ENCODE measurements at regions not wholly inside any gene's neighbourhood (a gene's known extent, or its start where the extent isn't known, plus 50 kb on each side); places are given as distances from the start of the nearest gene placed in this dataset.

GRCh38 chr17:51540151-51540550, 279.8 kb downstream of the UTP18 start:
- TF ChIP-seq CTCF (IDR thresholded peaks at IDR 0.05) = no peak
- Histone ChIP-seq H3K4me1 (ENCODE audit: control insufficient read depth in 1 of 2, insufficient read depth in 1 of 2, low read depth in 1 of 2, low read length in 1 of 2) (no peaks in the 10 kb centered on the region), H3K9me3 (no peaks in the 10 kb centered on the region), H3K27ac (no peak overlapping the region), H3K4me3 (ENCODE audit: low read depth in 1 of 2, low read length in 1 of 2) (no peak overlapping the region), H3K27me3 (no peaks in the 10 kb centered on the region), H3K36me3 (no peaks in the 10 kb centered on the region)

GRCh38 chr17:51541215-51541614, 280.9 kb downstream of the UTP18 start:
- no peaks in the 10 kb centered on the region for H3K27me3 ChIP-seq
- TF ChIP-seq CTCF (IDR thresholded peaks at IDR 0.05) = no peak
- H3K4me3 ChIP-seq (ENCODE audit: low read depth in 1 of 2, low read length in 1 of 2) = no peak overlapping the region
- no peak overlapping the region for H3K27ac ChIP-seq
- H3K36me3 ChIP-seq = no peaks in the 10 kb centered on the region
- no peaks in the 10 kb centered on the region for H3K9me3 ChIP-seq
- H3K4me1 ChIP-seq (ENCODE audit: control insufficient read depth in 1 of 2, insufficient read depth in 1 of 2, low read depth in 1 of 2, low read length in 1 of 2) = no peaks in the 10 kb centered on the region

- Histone ChIP-seq H3K4me1 (ENCODE audit: control insufficient read depth in 1 of 2, insufficient read depth in 1 of 2, low read depth in 1 of 2, low read length in 1 of 2) (no peaks in the 10 kb centered on the region), H3K9me3 (no peaks in the 10 kb centered on the region), H3K36me3 (no peaks in the 10 kb centered on the region), H3K27me3 (no peaks in the 10 kb centered on the region), H3K27ac (no peak overlapping the region), H3K4me3 (ENCODE audit: low read depth in 1 of 2, low read length in 1 of 2) (no peak overlapping the region)
- no peak for TF ChIP-seq CTCF (IDR thresholded peaks at IDR 0.05)
These were observed 285.8 kb downstream of the UTP18 start for GRCh38 chr17:51546114-51546513.

- Histone ChIP-seq H3K36me3 (no peaks in the 10 kb centered on the region), H3K27ac (no peak overlapping the region), H3K4me3 (ENCODE audit: low read depth in 1 of 2, low read length in 1 of 2) (no peak overlapping the region), H3K9me3 (no peaks in the 10 kb centered on the region), H3K27me3 (no peaks in the 10 kb centered on the region), H3K4me1 (ENCODE audit: control insufficient read depth in 1 of 2, insufficient read depth in 1 of 2, low read depth in 1 of 2, low read length in 1 of 2) (no peaks in the 10 kb centered on the region)
- TF ChIP-seq CTCF (IDR thresholded peaks at IDR 0.05) = no peak
These were observed 287.8 kb downstream of the UTP18 start for GRCh38 chr17:51548125-51548524.

- Histone ChIP-seq H3K27ac (no peak overlapping the region), H3K36me3 (no peaks in the 10 kb centered on the region), H3K4me1 (ENCODE audit: control insufficient read depth in 1 of 2, insufficient read depth in 1 of 2, low read depth in 1 of 2, low read length in 1 of 2) (no peaks in the 10 kb centered on the region), H3K27me3 (no peaks in the 10 kb centered on the region), H3K4me3 (ENCODE audit: low read depth in 1 of 2, low read length in 1 of 2) (no peak overlapping the region), H3K9me3 (no peaks in the 10 kb centered on the region)
- no peak for TF ChIP-seq CTCF (IDR thresholded peaks at IDR 0.05)
These were observed 294.8 kb downstream of the UTP18 start for GRCh38 chr17:51555153-51555552.

- peaks cover 7% of the 10 kb centered on the region for H3K27me3 ChIP-seq
- H3K9me3 ChIP-seq = no peaks in the 10 kb centered on the region
- no peak for TF ChIP-seq CTCF (IDR thresholded peaks at IDR 0.05)
- H3K4me3 ChIP-seq (ENCODE audit: low read depth in 1 of 2, low read length in 1 of 2) = no peak overlapping the region
- no peaks in the 10 kb centered on the region for H3K36me3 ChIP-seq
- no peak overlapping the region for H3K27ac ChIP-seq
- H3K4me1 ChIP-seq (ENCODE audit: control insufficient read depth in 1 of 2, insufficient read depth in 1 of 2, low read depth in 1 of 2, low read length in 1 of 2) = no peaks in the 10 kb centered on the region
These were observed 299.4 kb downstream of the UTP18 start for GRCh38 chr17:51559778-51560177.
